ENCODE measurements at regions not wholly inside any gene's neighbourhood (a gene's known extent, or its start where the extent isn't known, plus 50 kb on each side); places are given as distances from the start of the nearest gene placed in this dataset.
"Not testable (repeated sequence)": the region's sequence is repeated elsewhere in the genome, so short reads cannot be mapped to it uniquely, and the experiment has no call there.

DNA sequence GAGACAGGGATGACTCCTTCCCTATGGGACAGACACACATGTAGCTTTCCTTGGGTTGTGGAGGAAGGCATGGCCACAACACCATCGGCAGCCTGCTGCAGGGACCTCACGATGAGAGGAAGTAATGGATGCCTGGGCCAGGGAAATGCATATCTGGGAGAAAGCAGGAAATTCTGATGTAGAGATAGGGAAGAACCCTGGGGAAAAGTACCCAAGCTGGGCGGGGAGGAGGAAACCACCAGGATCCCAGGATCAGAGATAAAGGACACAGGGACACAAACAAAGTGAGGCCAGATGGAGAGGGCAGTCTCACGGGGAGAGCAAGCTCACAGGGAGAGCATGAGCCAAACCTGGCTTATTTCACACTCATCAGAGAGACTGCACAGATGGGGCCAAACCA lies 294.7 kb upstream of the TEKT4 start:
- not testable (repeated sequence) for H3K36me3 ChIP-seq; DNase-seq; H3K27me3 ChIP-seq; H3K4me1 ChIP-seq; H3K27ac ChIP-seq; H3K9me3 ChIP-seq; ATAC-seq (ENCODE audit: low FRiP score in 2 of 2); H3K4me3 ChIP-seq
- 20 to 41% methylated on average over 2 to 4 of the region's 4 CpGs for WGBS, 2 donors

DNA sequence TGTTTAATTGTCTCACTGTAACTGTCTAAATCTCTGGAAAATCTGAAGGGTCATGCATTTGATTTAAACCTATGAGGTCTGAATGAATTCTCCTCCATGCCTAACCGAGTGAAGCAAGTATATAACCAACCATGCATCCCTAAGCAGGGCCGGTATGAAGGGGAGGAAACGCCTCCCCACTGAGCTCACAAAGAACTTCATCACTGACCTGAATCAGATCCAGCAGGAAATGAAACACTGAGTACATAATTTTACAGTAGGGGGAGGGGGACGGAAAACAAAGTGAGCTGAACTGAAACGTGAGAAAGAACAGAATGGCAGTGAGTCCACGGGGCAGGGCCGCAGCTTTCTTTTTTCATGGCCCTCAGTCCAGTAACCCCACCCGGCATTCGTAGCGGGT lies 294.1 kb upstream of the TEKT4 start:
- H3K9me3 ChIP-seq; H3K36me3 ChIP-seq; H3K27me3 ChIP-seq; H3K4me3 ChIP-seq; DNase-seq; H3K4me1 ChIP-seq; H3K27ac ChIP-seq; ATAC-seq (ENCODE audit: low FRiP score in 2 of 2): not testable (repeated sequence)
- WGBS, 2 donors = 53 to 72% methylated on average over 7 to 10 of the region's 10 CpGs

- not testable (repeated sequence) for H3K27me3 ChIP-seq; H3K9me3 ChIP-seq; H3K36me3 ChIP-seq; H3K4me3 ChIP-seq; H3K4me1 ChIP-seq; H3K27ac ChIP-seq; ATAC-seq (ENCODE audit: low FRiP score in 2 of 2); DNase-seq
- 89 to 94% methylated on average over 6 of the region's 6 CpGs for WGBS, 2 donors
Measured at GRCh38 chr2:94579221-94579620, 292.0 kb upstream of the TEKT4 start.

DNA sequence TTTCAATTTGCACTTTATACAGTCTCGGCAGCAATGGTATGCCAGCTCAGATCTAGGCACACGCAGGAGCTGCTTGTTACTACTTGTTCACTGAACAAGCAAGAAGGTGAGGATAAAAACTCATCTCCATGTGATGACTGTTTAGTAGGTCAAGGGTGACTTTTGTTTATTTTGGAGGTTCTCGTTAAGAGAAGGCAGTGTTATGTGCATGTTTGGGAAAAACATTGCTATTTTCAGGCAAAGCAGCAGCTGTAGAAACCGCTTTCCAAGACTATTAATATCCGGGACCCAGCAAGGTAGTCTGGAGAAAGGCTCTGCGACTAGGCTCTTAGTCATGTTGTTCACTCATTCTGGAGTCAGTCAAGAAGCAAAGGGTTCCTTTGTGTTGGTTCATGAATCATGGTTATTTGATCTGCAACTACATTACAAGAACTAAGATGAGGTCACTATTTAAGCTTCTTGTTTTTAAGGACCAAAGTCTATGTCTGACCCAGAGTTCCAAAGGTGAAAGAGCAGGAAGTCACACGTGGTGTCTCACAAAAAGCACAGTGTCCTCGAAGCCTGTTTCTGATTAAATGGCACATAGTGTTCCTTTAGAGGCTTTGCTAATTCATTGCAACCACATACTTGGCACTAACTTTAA lies 288.0 kb upstream of the TEKT4 start:
- not testable (repeated sequence) for H3K27me3 ChIP-seq; H3K9me3 ChIP-seq; H3K4me1 ChIP-seq; H3K27ac ChIP-seq; ATAC-seq (ENCODE audit: low FRiP score in 2 of 2); H3K4me3 ChIP-seq; H3K36me3 ChIP-seq; DNase-seq
- 61 to 69% methylated on average over 8 of the region's 8 CpGs for WGBS, 2 donors

DNA sequence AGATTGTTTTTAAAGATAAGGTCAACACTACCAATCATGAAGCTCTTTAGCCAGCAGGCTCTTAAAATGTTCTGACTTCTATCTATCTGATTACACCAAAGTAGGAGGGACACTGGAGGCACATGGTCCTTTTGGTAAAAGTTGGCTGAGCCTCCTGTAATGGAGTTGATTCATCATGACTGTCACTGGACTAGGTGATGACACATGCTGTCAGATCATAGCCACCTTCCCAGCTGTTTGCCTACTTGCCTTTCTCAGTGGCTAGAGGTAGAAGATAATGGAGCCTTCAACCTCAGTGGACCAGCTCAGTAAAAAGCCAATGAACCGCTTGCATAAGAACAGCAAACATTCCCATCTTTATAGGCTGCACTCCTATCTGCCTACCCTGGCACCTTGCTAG lies 286.7 kb upstream of the TEKT4 start:
- H3K4me1 ChIP-seq; H3K36me3 ChIP-seq; H3K4me3 ChIP-seq; H3K27ac ChIP-seq; H3K27me3 ChIP-seq; DNase-seq; H3K9me3 ChIP-seq; ATAC-seq (ENCODE audit: low FRiP score in 2 of 2): not testable (repeated sequence)
- WGBS, 2 donors = 100% methylated on average over 1 of the region's 1 CpG; no CpG with 5 or more reads in 1 of the 2 donors

DNA sequence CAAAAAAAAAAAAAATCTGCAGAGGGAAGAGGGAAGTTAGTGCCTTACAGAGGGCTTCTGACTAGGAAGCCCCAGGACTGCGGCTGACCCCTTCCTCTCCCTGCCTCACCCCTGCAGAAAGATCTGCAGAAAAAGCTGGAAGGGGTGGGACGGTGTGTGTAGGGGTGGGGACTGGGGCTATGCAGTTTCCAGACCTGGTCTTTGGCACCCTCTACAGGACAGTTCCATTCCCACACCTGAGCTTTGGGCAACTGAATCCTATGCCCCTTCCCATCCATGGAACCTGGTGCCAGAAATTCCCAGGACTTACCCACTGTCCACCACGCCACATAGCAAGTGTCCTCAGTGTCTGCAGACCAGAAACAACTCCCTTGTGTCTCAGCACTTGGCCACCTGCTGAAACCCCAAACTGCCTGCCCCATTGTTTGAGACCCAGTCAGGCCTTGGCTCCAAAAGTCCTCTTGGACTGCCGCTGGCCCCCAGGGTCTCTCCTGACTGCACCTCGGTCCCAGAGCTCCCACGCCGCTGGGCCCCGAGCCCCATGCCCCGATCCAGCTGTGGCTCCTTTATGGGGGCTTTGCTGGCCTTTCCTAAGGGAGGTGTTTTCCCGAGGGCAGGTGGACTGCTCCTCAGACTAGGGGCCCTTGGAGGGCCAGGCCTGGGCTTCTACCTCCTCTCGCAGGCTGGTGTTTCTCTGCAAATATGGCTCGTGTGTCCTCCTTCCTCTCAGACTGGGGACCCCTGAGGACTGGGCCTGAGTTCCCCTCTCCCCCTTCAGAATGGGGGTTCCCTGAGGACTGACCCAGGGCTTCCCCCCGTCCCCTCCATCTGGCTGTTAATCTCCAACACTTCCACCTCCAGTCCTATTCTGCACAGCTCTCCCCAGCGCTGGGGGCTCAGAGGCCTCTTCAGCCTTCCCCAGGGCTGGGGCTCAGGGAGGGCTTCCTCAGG lies 284.9 kb upstream of the TEKT4 start:
- TF ChIP-seq, protein P1, sequence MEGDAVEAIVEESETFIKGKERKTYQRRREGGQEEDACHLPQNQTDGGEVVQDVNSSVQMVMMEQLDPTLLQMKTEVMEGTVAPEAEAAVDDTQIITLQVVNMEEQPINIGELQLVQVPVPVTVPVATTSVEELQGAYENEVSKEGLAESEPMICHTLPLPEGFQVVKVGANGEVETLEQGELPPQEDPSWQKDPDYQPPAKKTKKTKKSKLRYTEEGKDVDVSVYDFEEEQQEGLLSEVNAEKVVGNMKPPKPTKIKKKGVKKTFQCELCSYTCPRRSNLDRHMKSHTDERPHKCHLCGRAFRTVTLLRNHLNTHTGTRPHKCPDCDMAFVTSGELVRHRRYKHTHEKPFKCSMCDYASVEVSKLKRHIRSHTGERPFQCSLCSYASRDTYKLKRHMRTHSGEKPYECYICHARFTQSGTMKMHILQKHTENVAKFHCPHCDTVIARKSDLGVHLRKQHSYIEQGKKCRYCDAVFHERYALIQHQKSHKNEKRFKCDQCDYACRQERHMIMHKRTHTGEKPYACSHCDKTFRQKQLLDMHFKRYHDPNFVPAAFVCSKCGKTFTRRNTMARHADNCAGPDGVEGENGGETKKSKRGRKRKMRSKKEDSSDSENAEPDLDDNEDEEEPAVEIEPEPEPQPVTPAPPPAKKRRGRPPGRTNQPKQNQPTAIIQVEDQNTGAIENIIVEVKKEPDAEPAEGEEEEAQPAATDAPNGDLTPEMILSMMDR (IDR thresholded peaks at IDR 0.05) = peak in 4 of 6 experiments; percentile 15 to 40 (median 26)
- H3K27ac ChIP-seq; H3K9me3 ChIP-seq; H3K4me1 ChIP-seq; H3K36me3 ChIP-seq; ATAC-seq (ENCODE audit: low FRiP score in 2 of 2); H3K4me3 ChIP-seq; H3K27me3 ChIP-seq: not testable (repeated sequence)
- peak in 1 of 2 donors; percentile 40 for DNase-seq
- 6 to 62% methylated on average over 2 to 12 of the region's 14 CpGs for WGBS, 2 donors

DNA sequence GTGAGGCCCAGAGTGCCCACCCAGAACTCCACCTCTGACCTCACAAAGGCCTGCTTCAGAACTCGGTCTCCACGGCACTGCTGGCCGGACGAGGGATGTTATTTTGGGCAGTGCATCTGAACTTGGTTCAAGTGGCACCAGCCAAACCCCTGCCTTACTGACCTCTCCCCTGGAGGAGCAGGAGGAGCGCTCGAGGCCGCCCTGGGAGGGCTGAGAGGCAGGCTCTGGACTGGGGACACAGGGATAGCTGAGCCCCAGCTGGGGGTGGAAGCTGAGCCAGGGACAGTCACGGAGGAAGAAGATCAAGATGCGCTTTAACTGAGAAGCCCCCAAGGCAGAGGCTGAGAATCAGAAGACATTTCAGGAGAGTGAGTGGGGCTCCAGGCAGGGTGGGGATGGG lies 284.2 kb upstream of the TEKT4 start:
- DNase-seq = peak in 1 of 2 donors; percentile 55
- H3K4me1 ChIP-seq; H3K9me3 ChIP-seq; H3K27ac ChIP-seq; H3K4me3 ChIP-seq; ATAC-seq (ENCODE audit: low FRiP score in 2 of 2); H3K27me3 ChIP-seq; H3K36me3 ChIP-seq: not testable (repeated sequence)
- WGBS, 2 donors = 87 to 94% methylated on average over 5 of the region's 9 CpGs

DNA sequence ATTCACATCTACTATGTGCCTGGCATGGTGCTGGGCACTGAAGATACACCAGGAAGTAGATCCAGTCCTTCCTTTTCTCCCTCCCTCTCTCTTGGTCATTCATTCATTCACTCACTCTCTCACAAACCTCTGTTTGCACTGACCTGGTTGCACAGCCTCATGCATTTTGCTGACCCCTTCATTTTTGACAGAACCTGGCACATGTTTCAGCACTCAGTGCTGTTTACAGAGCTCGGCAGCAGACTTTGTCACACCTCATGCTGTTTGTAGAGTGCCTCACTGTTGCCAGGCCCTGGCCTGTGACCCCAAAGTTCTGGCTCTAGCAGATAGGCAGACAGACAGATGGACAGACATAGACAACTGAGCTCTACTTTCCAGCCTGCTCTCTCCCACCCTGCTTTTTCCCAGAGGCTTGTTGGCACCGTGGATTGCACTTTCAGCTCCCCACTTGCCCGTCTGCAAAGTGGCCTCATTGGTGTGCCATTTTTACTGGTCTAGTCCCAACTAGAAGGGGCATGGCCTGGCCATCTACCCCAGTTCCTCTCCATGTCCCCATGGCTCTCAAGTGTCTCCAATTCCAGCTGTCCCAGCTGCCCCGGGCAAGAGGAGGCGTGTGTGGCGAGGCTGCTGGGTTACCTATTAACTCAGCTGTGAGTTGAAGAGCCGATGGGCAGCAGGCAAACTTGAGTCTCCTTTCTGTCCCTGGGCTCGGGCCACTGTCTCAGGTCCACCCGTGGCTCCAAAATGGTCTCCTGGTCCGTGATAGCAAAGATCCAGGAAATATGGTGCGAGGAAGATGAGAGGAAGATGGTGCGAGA lies 277.0 kb upstream of the TEKT4 start:
- not testable (repeated sequence) for DNase-seq; H3K36me3 ChIP-seq; H3K9me3 ChIP-seq; H3K4me1 ChIP-seq; H3K27ac ChIP-seq; H3K27me3 ChIP-seq; ATAC-seq (ENCODE audit: low FRiP score in 2 of 2); H3K4me3 ChIP-seq
- WGBS, 2 donors = 80 to 82% methylated on average over 6 to 12 of the region's 12 CpGs

- H3K27ac ChIP-seq; H3K4me1 ChIP-seq; DNase-seq; H3K9me3 ChIP-seq; H3K4me3 ChIP-seq; ATAC-seq (ENCODE audit: low FRiP score in 2 of 2); H3K27me3 ChIP-seq; H3K36me3 ChIP-seq: not testable (repeated sequence)
- WGBS, 2 donors = 67 to 75% methylated on average over 6 of the region's 6 CpGs
Measured at GRCh38 chr2:94595956-94596355, 275.3 kb upstream of the TEKT4 start.

DNA sequence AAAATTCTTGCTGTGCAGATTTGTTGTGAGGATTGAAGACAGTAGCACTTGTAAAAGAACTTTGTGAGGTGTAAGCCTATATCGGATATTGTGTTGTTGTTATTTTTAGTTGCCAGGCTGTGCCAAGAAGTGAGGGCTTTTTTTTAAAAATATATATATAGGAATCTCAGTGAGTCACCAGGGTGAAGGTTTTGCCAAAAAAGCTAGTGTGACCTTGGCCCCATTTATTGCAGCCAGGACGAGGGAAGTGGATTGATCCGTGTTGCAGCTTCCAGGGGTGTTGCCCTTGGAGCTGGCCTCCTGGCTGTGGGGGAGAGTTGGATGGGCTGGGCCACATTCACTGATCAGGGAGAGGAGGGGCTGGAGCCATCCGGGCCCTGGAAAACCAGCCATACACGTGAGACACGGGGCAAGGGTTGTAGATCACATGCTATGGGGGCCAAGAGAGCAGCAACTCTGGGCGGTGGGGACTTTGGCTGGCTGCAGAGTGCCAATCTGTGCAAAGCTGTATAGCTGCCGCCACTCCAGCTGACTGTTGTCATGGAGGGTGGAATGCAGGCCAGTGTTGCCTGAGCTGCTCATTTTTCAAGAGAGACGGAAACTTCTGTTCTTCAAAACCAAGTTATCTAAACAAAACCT lies 273.0 kb upstream of the TEKT4 start:
- H3K27me3 ChIP-seq; H3K9me3 ChIP-seq; H3K27ac ChIP-seq; H3K4me3 ChIP-seq; ATAC-seq (ENCODE audit: low FRiP score in 2 of 2); H3K36me3 ChIP-seq; DNase-seq; H3K4me1 ChIP-seq: not testable (repeated sequence)
- 49 to 71% methylated on average over 6 to 8 of the region's 9 CpGs for WGBS, 2 donors

- 69 to 93% methylated on average over 2 to 4 of the region's 4 CpGs for WGBS, 2 donors
- H3K27ac ChIP-seq; H3K4me3 ChIP-seq; ATAC-seq (ENCODE audit: low FRiP score in 2 of 2); H3K4me1 ChIP-seq; H3K36me3 ChIP-seq; DNase-seq; H3K9me3 ChIP-seq; H3K27me3 ChIP-seq: not testable (repeated sequence)
Measured at GRCh38 chr2:94600929-94601328, 270.3 kb upstream of the TEKT4 start.

All from upper lobe of left lung (tissue), 6 donors.